OCI-LY7 (cell line): ENCODE measurements at regions not wholly inside any gene's neighbourhood (a gene's known extent, or its start where the extent isn't known, plus 50 kb on each side); places are given as distances from the start of the nearest gene placed in this dataset.

ENCODE experiments used
- BruUV-seq: library from RNA; stranded (reverse); fragments of 400-500 nt; replicated peaks from 2 replicates; lab custom pipeline; 2021; lab: Mats Ljungman, UMichigan
- CTCF ChIA-PET: fragments of 300-600 bp; sonication (Branson Sonifier 250); formaldehyde crosslinking; loops from one replicate; lab custom pipeline; 2022; ENCODE audit warnings: antibody characterized with exemption; ENCODE audit not compliant: unreplicated experiment; lab: Charles Lee
- POLR2A ChIA-PET: fragments of 300-600 bp; sonication (Branson Sonifier 250); formaldehyde crosslinking; loops from one replicate; lab custom pipeline; 2022; ENCODE audit warnings: antibody characterized with exemption; lab: Charles Lee
- DNase-seq: peaks from one replicate; pipeline ENCODE4 v3.0.0-alpha.2; 2015; ENCODE audit warnings: low spot score
- H2AFZ ChIP-seq: fragments of 200-600 bp; sonication (generic), shearing (Covaris generic); 2 replicates; pipeline ENCODE4 v1.6.1; 2014; ENCODE audit warnings: mild to moderate bottlenecking, antibody characterized with exemption, low read length, moderate library complexity
- H3K27ac ChIP-seq: fragments of 200-600 bp; sonication (generic); 2 replicates; pipeline ENCODE4 v1.5.1; 2014; ENCODE audit warnings: mixed run types, low read depth, mild to moderate bottlenecking, moderate library complexity, low read length, inconsistent platforms; ENCODE audit not compliant: poor library complexity, severe bottlenecking
- H3K36me3 ChIP-seq: fragments of 200-600 bp; sonication (generic); 2 replicates; pipeline ENCODE4 v1.6.1; 2014; ENCODE audit warnings: mild to moderate bottlenecking, antibody characterized with exemption, low read length, moderate library complexity, mixed read lengths; ENCODE audit not compliant: insufficient read depth
- H3K4me1 ChIP-seq: fragments of 200-600 bp; sonication (generic); 2 replicates; pipeline ENCODE4 v1.5.1; 2014; ENCODE audit warnings: mild to moderate bottlenecking, low read length; ENCODE audit not compliant: insufficient read depth, poor library complexity, severe bottlenecking
- H3K4me2 ChIP-seq: fragments of 200-600 bp; sonication (generic); 2 replicates; pipeline ENCODE4 v1.6.1; 2014; ENCODE audit warnings: mild to moderate bottlenecking, low read length
- H3K4me3 ChIP-seq: fragments of 200-600 bp; sonication (generic); 2 replicates; pipeline ENCODE4 v1.5.1; 2014; ENCODE audit warnings: mild to moderate bottlenecking, low read depth, low read length; ENCODE audit not compliant: poor library complexity, severe bottlenecking
- H3K79me2 ChIP-seq: fragments of 200-600 bp; sonication (generic); 2 replicates; pipeline ENCODE4 v1.6.1; 2016; ENCODE audit warnings: low read depth, mild to moderate bottlenecking, low read length, moderate library complexity, mixed read lengths; ENCODE audit not compliant: insufficient read depth
- H3K9me2 ChIP-seq: fragments of 200-600 bp; sonication (generic); 2 replicates; pipeline ENCODE4 v1.6.1; 2016; ENCODE audit warnings: mild to moderate bottlenecking, low read length, mixed read lengths; ENCODE audit not compliant: insufficient read depth
- H3K9me3 ChIP-seq: fragments of 200-600 bp; sonication (generic); 2 replicates; pipeline ENCODE4 v1.6.1; 2014; ENCODE audit warnings: mild to moderate bottlenecking, mixed run types, low read length, mixed read lengths
- H4K20me1 ChIP-seq: fragments of 200-600 bp; sonication (generic); 2 replicates; pipeline ENCODE4 v1.6.1; 2014; ENCODE audit warnings: mild to moderate bottlenecking, antibody characterized with exemption, low read length, moderate library complexity, mixed read lengths; ENCODE audit not compliant: insufficient read depth
- EZH2phosphoT487 ChIP-seq: fragments of 200-600 bp; sonication (generic); IDR thresholded peaks from 2 replicates; pipeline ENCODE4 v1.6.1; 2018; ENCODE audit warnings: low read depth, borderline replicate concordance, mild to moderate bottlenecking, mixed run types, antibody characterized with exemption, low read length, moderate library complexity, mixed read lengths
- intact Hi-C: fragments of 100-400 bp; cut with micrococcal nuclease; formaldehyde crosslinking; loops from one replicate; pipeline ENCODE4 v1.10.0; 2022; ENCODE audit not compliant: unreplicated experiment
- TF ChIP-seq, protein P1 (sequence below): fragments of 200-600 bp; sonication (generic); conservative IDR thresholded peaks from 2 replicates; pipeline ENCODE4 v1.5.1; 2014; ENCODE audit warnings: mild to moderate bottlenecking, antibody characterized with exemption, low read length, moderate library complexity, mixed read lengths

- Histone ChIP-seq H3K79me2 (no peaks in the 10 kb centered on the region), H3K36me3 (no peaks in the 10 kb centered on the region), H3K4me2 (no peak overlapping the region), H4K20me1 (no peaks in the 10 kb centered on the region), H3K4me1 (no peaks in the 10 kb centered on the region), H3K9me3 (no peaks in the 10 kb centered on the region), H3K27ac (no peak overlapping the region), H3K9me2 (no peaks in the 10 kb centered on the region), H2AFZ (no peak overlapping the region), H3K4me3 (no peak overlapping the region)
- DNase-seq = no peak
- no TSS peak for BruUV-seq
- intact Hi-C loops = no loop called here
- no peak for TF ChIP-seq EZH2phosphoT487
- ChIA-PET POLR2A (no interaction called here), CTCF (no interaction called here)
These were observed 199.2 kb downstream of the TBXT start for GRCh38 chr6:165968408-165968807.

GRCh38 chr6:165967810-165968407 lies 199.7 kb downstream of the TBXT start:
- Histone ChIP-seq H3K4me2 (no peak overlapping the region), H3K36me3 (no peaks in the 10 kb centered on the region), H2AFZ (no peak overlapping the region), H3K4me3 (no peak overlapping the region), H3K79me2 (no peaks in the 10 kb centered on the region), H3K4me1 (no peaks in the 10 kb centered on the region), H3K27ac (no peak overlapping the region), H3K9me3 (no peaks in the 10 kb centered on the region), H4K20me1 (no peaks in the 10 kb centered on the region), H3K9me2 (no peaks in the 10 kb centered on the region)
- ChIA-PET POLR2A (no interaction called here), CTCF (no interaction called here)
- no TSS peak for BruUV-seq
- DNase-seq = no peak
- TF ChIP-seq EZH2phosphoT487 = no peak
- TF ChIP-seq, protein P1, sequence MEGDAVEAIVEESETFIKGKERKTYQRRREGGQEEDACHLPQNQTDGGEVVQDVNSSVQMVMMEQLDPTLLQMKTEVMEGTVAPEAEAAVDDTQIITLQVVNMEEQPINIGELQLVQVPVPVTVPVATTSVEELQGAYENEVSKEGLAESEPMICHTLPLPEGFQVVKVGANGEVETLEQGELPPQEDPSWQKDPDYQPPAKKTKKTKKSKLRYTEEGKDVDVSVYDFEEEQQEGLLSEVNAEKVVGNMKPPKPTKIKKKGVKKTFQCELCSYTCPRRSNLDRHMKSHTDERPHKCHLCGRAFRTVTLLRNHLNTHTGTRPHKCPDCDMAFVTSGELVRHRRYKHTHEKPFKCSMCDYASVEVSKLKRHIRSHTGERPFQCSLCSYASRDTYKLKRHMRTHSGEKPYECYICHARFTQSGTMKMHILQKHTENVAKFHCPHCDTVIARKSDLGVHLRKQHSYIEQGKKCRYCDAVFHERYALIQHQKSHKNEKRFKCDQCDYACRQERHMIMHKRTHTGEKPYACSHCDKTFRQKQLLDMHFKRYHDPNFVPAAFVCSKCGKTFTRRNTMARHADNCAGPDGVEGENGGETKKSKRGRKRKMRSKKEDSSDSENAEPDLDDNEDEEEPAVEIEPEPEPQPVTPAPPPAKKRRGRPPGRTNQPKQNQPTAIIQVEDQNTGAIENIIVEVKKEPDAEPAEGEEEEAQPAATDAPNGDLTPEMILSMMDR = no peak
- intact Hi-C loops = no loop called here

DNA sequence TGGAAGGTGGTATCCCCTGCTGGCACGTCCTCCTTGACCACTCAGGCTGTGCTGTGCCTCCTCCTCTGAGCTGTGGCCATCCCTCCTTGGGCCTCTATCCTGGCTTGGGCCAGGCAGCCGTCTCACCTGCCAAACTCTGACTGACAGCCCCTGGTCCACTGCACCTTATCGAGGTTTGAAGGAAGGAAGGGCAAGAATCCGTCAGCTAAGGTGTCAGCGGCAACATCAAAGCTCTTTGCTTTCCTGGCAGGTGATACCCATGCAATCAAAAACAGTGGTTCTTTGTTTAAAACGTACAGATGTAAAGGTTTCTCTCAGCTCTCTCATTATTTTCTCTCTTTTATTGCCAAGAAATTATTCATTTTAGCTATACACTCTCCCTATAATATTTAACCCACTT lies 203.9 kb downstream of the TBXT start:
- DNase-seq = no peak
- H2AFZ ChIP-seq = no peak overlapping the region
- ChIA-PET POLR2A (no interaction called here), CTCF (no interaction called here)
- H3K79me2 ChIP-seq = no peaks in the 10 kb centered on the region
- TF ChIP-seq, protein P1 = no peak
- no peak for TF ChIP-seq EZH2phosphoT487
- no peak overlapping the region for H3K4me2 ChIP-seq
- H3K4me3 ChIP-seq = no peak overlapping the region
- H3K9me3 ChIP-seq = no peaks in the 10 kb centered on the region
- no TSS peak for BruUV-seq
- no peaks in the 10 kb centered on the region for H3K4me1 ChIP-seq
- H3K27ac ChIP-seq = no peak overlapping the region
- H4K20me1 ChIP-seq = no peaks in the 10 kb centered on the region
- no peaks in the 10 kb centered on the region for H3K9me2 ChIP-seq
- no peaks in the 10 kb centered on the region for H3K36me3 ChIP-seq
- intact Hi-C loops = no loop called here
